Stimulated activated CD4-positive, alpha-beta T cell treated with anti-CD3 and anti-CD28 coated beads, Interleukin-12 subunit alpha, Interleukin-12 subunit beta, amount 100 ng/mL, for 24 hours (primary cell): ENCODE measurements at regions not wholly inside any gene's neighbourhood (a gene's known extent, or its start where the extent isn't known, plus 50 kb on each side); places are given as distances from the start of the nearest gene placed in this dataset.

Experiments
- DNase-seq, 2 experiments: peaks; one replicate each; pipeline ENCODE4 v3.0.0-alpha.2; 2020; ENCODE audit warnings: low read depth in 2 of 2

DNA sequence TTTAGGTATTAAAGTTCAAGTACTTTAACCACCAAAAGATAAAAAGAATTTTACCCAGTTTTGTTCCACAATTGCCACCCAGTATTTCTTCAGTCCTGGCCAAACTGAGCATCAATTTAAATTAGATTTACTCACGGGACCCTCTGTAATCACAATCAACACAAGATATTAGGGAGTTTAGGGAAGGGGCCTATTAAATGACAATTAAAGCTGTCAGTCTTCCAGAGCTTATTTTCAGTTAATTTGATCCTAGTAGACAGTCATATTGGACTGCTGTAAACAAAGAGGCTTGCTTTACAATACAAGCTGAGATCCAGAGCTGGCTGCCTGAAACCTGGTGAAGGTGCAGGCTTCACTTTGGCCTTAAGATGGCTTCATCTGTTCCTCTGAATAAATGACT lies 321.2 kb upstream of the NBEA start:
- DNase-seq = no peak

DNA sequence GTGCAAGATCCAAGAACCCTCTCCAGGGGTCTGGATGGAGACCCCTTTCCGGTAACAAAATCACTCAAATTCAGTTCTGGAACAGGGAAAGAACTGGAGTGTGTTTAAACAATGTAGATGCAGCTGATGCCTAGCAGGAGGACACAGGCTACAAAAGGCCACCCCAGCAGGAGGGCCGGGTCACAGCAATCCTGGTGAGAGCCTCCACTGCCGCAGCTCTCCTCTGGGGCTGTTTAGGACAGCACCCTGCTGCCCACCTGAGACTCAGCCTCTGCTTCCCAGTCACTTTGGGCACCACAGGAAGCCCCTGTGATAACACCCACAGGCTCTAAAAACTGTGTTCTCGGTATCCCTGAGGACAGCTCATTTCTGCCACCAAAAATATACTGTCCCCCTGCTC lies 318.7 kb upstream of the NBEA start:
- DNase-seq = no peak

GRCh38 chr13:34627509-34628208 lies 314.4 kb upstream of the NBEA start:
- no peak for DNase-seq

DNA sequence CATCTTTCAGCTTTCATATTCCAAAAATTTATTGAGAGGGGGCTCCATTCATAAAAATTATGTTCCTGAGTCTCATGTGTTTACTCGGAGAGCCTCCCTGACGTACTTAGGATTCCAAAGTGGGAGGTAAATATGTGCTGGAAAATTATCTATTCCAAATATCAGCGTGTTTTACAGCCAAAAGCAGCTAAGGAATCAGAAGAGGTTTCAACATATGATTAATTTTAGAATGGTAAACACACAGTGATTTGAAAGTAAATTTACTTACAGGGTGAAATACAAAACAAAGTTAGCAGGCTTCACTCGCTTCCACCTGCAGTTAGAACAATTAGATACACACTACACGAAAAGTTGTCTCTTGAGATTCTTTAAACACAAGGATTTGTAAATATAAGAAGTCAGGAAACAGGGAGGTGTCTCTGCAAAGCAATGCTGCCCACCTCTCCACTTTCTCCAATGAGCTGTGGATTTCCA lies 313.8 kb upstream of the NBEA start:
- no peak for DNase-seq

DNA sequence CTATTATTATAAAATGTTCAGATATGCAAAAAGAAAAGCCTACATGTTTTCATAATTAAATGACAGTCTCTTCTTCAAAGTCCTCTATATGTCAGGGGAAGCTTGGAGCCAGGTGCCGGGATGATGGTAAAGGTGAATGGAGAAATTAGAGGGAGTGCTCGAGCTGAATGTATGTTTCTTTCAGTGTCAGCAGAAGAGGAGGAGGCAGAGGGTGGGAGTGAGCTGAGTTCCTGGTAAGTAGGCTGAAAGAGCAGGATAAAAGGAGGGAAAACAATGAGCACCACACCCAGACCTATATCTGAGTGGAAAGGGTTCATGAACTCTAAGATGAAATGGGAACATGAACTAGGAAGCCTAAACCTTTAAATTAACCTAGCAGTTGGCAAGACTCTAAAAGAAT lies 307.6 kb upstream of the NBEA start:
- DNase-seq = no peak

DNA sequence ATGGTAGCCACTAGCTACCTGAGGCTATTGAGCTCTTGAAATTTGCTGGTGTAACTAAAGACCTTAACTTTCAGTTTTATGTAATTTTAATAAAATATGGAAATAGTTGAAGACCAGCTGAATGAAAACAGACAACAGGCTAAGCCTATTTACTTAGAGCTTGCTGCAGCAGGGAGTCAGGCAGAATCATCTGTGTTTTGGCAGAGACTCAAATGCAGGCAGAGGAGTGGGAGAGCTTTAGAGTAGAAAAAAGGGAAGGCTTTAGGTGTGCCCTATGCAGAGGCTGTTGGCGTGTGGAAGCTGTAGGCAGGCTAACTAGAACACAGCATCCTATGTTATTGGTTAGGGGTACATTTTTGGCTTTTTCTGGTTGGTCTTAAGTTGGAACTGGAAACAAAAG lies 304.9 kb upstream of the NBEA start:
- DNase-seq = no peak

GRCh38 chr13:34637636-34638035 lies 304.4 kb upstream of the NBEA start:
- no peak for DNase-seq

GRCh38 chr13:34638897-34639296 lies 303.2 kb upstream of the NBEA start:
- no peak for DNase-seq

DNA sequence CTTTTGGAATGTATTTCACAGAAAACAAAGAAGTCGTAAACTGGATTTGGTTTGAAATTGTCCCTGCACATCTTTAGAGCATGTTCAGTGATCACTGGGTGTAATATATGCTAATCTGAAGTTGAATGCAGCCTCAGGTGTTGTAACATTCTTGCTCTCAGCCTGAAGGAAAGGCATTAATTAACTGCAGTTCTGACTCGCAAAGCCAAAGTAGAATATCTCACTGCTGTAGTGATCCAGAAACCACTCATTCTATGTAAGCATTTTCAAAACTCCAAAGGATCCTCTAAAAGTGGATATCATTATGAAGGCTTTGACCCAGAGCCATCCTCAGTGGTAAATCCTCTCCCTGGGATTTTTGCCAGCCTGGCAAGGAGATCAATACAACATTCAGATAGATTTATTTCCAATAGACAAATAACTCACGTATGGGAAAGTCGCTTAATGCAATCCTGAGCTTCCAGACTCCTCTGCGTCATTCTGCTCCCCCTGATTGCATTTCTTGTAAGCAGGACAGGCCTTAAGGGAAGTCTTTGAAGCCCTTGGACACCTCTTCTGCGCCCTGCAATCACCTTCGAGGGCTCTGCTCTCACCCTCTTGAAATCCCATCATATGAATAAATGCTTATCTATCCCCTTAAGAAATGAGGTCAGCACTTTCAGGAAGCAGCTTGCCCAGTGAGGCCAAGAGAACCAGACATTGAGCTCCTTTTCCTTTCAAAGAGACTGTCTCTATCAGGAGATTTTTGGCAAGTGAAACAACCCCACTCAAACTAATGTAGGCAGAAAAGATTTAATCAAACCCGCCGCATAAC lies 301.7 kb upstream of the NBEA start:
- no peak for DNase-seq

DNA sequence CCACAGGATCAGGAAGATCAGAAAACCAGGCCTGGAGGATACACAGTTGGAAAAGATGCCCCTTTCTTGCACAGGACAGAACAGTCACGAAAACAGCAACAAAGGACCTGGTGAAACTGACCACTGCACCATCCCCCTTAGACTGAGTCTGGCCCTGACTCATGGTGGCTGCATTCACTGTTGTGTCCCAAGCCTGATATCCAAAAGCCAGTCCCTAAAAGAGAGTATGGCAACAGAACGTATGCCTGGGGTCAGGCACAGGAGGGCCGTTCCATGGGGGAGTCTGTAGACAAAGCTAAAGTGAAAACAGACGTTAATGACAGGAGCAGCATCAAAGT lies 301.1 kb upstream of the NBEA start:
- no peak for DNase-seq

DNA sequence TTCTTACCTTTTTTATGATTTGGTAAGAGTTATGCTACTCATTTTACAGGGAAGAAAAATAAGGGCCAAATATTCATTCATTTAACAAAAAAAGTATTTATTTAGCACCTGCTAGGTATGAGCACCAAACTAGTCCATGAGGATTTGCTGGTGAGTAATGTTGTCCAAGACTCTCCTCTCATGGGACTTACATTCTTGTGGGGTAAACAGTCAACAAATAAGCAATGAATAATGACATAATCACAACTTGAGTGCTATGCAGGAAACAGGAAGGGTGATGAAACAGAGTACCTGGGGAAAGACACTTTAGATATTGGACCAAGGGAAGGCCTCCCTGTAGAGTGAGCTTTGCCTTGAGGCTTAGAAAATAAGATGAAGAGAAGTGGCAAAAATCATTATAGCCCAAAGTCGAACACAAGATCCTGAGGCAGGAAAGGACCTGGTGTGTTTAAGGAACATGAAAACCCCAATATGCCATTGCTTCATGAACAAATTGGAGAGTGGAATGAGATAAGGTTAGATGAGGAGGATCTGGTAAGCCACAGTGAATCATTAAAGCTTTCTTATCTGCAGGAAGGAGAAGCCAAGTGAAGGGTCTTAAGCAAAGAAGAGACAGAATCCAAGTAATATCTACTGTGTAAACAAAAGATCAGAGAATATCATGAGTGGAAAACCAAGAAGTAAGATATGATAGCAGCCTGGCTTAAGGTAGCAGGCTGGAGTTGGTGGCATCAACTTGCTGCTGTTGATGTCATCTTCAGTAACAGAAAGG lies 294.5 kb upstream of the NBEA start:
- no peak for DNase-seq

DNA sequence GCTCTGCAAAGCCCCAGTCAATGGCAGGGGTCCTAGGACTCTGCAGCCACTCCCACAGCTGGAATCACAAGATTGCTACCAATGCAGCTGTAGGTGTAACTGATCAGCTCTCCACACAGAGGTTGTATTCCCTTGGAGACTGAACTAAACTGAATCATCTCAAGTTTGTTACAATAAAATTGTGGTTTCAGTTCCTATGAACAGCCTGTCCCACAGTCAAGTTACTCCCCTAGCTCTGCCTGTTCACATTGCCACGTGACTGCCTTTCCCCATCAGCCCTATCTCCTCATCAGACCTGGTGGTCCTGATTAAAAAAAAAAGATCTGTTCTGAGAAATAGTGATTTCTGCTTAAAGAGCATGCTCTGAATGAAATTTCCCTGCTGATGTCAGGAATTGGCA lies 287.9 kb upstream of the NBEA start:
- DNase-seq = no peak

DNA sequence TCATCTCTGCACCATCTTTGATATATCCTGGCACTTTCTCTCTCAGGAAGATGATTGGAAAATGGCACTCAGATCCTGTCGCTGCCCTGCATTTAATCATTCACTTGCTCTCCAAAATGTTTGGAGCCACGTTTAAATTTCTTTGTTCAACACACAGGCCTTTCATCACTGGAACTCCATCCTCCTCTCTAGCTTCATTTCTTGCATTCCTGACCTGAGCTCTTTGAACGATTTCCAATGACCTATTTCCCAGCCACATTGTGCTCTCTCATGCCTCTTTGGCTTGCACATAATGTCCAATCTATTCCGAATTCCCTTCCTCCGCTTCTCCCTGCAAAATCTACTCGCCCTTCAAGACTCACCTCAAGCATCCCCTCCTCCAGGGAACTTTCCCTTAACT lies 287.4 kb upstream of the NBEA start:
- no peak for DNase-seq

- DNase-seq = no peak
Measured at GRCh38 chr13:34655554-34655953, 286.5 kb upstream of the NBEA start.

- no peak for DNase-seq
Measured at GRCh38 chr13:34657716-34658115, 284.4 kb upstream of the NBEA start.

DNA sequence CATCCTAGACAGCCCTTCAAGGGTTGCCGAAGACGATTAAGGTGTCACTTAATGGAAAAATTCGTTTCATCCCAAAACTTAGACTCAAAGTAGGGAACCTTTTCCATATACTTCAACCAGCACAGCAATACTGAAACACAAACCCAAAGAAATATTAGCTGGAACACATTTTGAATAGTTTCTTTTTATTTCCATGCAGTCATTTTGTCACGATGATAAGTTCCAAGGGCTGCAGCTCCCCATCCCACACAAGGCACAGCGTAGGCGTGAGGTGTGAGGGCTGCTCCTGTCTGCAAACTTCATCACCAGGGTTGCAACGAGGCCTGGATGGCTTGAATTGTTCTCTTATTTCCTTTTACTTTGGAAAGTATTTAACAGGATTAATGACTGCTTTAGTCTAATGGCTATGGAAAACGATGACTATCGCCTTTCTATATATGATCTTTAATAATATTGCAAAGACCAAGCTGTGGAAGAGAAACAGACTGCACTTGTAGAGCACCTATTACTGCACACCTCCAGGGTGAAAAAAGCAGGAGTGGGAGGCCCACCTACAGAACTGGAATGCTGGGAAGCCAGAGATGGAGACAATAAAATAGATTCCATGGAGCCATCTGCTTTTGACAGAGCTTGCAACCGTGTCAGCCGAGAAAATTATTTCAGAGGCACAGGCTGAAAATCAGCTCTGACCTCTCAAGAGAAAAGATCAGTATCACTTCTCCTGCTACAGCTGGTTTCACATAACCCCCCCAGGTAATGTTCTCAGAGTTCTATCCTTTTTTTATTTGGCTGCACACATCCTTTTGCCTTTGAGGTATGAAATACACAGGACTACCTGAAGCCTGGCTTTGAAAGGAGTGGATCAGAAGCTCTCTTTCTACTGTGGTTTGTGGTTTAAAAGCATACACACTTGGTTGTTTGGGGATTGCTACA lies 274.5 kb upstream of the NBEA start:
- no peak for DNase-seq

DNA sequence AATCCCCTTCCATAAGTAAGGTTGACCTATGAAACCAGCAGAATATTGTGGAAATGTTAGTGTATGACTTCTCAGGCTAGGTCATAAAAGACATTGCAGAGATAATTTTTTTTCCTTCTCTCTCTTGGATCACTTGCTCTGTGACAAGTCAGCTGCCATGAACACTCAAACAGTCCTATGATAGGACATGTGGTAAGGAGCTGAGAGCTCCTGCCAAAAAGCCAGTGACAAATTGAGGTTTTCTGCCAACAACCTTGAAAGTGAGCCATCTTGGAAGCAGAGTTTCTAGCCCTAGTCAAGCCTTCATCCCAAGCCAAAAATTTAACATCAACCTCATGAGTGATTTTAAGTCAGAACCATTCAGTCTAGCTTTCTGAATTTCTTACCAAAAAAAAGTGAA lies 270.9 kb upstream of the NBEA start:
- no peak for DNase-seq

- DNase-seq = no peak
Measured at GRCh38 chr13:34672631-34673030, 269.4 kb upstream of the NBEA start.

- no peak for DNase-seq
Measured at GRCh38 chr13:34675626-34676025, 266.4 kb upstream of the NBEA start.

- DNase-seq = no peak
Measured at GRCh38 chr13:34678154-34678553, 263.9 kb upstream of the NBEA start.

- DNase-seq = no peak
Measured at GRCh38 chr13:34681405-34681955, 260.6 kb upstream of the NBEA start.
